NCI-H146 treated with DMSO at 0.1 percent for 48 hours (cell line): ENCODE measurements at regions not wholly inside any gene's neighbourhood (a gene's known extent, or its start where the extent isn't known, plus 50 kb on each side); places are given as distances from the start of the nearest gene placed in this dataset.
A peak's percentile ranks its signal among the peaks of the same experiment; 100 is the strongest.

ENCODE experiments used
- DNase-seq: peaks from one replicate; lab custom pipeline; 2025; ENCODE audit not compliant: unreplicated experiment; lab: John Stamatoyannopoulos, UW

DNA sequence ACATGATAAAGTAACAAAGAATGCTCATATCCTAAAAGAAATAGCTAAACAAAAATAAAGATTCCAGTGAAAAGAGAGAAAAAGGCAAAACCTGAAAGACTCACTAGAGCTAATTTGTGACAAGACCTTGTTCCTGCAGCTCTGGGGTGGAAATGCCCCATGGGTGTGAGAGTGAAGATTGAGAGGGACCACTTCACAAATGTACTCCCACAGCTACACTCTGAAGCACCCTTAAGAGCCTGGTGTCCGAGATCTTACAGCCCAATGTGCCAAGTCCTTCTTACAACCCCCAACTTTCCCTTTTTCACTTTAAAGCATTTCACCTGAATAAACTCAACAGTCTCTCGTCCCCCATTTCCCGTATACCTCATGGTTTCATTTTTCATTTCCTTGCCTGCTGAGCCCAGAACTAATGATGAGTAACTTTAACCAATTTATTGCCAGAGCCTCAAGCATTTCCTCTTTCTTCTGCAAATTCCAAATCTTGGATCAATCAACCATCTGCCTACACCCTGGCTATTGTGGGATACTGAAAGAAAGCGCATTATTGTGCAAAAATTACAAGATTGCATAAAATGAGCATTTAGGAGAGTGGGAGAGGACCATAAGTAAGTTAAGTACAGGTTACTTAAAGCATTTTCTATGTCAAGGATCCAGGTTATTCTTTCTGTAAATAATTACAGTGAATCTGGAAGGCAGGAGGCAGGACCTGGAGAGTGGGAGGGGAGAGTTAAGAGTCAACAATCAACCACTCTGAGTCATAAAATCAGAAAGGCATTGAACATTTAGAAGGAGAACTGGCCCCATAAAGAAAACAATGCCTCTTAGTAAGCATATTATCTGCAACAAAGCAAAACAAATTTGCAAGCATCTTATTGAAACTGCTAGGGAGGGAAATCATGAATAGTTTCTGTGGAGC is 804.4 kb upstream of the CELF4 start:
- no peak for DNase-seq

DNA sequence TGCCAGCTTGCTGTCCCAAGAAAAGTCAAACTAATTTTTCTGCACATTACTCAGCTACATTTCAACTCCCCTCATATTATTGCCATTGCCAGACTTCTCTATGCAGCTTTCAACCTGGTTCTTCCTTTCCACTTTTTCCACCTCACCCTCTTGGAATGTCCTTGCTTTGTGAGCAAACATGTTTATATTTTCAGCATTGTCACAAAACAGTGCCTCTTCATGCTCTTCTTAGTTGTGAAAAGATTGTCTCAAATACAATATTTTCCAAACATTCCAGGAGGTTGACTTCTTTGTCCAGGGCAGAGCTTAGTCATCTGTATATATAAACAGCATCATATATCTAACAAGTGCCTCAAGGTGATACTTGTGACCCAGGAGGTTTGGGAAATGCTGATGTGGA is 803.3 kb upstream of the CELF4 start:
- no peak for DNase-seq

DNA sequence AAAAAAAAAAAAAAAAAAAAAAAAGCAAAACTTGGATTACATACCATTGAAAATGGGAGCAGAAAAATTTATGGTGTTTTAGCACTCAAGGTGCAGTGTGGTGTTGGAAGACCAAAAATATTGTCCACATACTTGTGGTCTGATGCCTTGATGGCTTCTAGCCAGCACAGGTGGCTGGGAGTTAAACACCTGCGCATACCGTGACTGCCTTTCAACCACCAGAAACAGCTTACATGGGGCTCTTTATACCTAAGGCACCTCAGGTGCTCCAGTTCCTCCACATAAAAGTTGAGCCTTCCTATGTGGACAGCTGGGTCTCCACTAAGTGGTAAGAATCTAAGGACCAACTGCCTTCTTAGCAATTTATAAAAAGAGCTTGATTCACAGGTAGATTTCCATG is 802.6 kb upstream of the CELF4 start:
- DNase-seq: no peak

DNA sequence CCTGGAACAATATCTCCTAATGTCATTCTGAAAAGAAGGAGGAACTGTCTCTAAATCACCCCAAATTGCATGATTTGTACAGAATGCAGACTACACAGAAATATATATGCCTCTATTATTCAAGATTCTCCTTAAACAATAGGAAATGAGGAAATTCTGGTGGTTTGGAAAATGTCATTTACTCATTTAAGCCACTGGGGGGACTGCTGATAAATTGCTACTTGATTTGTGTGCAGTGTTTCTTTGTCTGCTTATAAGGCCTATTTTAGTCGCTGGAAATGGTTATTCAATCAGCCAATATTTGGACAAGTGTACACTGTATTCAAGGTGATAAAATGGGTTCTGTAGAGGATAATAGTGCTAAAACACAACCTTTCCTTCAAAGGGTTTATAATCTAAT is 801.9 kb upstream of the CELF4 start:
- DNase-seq: no peak

DNA sequence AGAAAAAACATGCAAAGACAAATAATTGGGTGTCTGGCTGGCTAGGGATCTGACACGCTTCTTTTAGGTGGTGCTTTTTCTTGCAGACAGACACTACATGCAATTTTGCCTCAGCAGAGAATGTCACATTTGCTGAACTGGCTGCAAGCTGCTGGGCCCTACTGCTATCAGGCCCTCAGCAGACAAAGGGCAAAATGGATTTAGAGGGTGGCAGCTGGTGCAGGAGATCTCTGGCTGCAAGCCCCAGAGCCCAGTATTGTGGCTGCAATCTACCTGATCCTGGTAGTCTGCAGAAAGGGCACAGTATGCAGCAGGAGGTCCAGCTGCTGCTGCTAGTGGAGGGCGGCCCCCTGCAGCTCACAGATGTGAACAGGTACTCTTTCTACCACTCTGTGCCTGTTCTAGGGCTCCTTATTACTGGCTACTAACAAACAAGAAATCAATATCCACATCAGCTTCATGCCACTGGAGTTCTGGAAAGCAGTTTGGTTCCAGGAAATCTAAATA is 796.7 kb upstream of the CELF4 start:
- DNase-seq: peak; percentile 48

DNA sequence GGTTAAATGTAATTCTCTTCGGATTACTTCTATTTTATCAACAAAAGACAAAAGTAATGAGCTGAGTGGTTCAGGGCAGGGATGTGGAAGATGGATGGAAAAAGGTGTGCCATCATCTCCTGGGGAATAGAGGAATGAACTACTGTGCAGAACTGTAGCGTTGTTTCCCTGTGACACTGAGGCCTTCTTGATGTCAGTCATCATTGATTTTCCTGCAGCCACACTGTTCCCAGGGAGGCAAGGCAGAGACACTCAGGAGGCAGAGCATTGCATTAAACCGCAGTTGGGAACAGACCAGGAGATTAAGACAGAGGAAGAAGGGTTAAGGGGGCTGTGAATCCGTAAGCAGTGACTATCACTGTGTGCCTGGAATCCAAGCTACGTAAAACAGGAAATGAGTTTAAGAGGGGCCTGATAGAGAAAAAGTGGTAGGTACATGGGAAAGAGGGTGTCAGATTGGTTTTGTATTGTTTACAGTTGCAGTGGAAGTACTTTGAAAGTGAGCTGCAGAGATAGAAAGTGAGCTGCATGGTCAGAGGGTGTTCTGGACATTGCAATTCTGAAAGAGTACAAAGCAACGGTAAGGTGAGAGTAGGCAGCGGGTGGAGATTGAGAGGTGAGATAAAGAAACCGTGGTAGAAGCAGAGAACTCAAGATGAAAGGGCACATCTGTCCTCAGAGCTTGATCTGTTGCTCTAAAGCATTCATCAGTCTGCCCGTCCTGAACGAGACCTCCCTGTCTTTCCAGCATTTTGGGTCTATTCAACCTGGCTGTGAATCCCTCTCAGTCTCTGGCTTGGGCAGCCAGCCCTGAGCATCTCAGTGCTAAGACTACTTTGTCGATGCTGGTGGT is 793.4 kb upstream of the CELF4 start:
- DNase-seq: no peak

DNA sequence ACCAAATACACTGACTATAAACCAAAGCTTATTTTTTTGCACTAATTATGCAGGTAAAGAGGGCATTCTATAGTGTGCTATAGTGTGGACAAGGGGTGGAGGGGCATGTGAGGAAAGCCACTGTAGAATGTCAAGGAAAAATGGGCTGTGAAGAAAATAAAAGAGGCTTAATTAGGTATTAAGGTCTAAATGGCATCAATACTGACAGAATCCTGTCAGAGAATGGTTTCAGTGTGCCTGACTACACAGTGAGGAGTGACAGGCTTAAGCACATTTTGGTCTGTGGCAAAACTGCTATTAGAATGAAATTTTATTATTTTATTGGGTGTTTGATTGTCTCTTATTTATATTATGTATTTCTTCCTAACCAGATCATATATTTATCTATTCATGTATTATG is 787.6 kb upstream of the CELF4 start:
- DNase-seq: no peak

DNA sequence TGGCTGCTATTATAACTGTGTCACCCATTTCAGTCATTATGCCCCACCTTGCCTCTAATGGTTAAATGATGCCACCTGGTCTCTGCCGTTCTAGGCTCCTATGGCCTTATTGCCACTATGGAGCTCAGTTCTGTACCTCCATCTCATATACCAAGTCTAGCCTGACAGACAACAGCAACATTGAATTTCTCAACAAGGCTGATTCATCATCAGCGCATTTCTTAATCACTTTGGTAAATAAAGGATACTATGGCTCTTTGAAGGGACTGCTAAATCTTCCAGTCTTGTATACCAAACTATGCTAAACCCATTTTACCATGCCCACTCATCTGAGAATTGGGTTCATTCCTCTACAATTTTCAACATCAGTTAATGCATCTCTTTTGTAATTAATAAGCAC is 784.5 kb upstream of the CELF4 start:
- no peak for DNase-seq

DNA sequence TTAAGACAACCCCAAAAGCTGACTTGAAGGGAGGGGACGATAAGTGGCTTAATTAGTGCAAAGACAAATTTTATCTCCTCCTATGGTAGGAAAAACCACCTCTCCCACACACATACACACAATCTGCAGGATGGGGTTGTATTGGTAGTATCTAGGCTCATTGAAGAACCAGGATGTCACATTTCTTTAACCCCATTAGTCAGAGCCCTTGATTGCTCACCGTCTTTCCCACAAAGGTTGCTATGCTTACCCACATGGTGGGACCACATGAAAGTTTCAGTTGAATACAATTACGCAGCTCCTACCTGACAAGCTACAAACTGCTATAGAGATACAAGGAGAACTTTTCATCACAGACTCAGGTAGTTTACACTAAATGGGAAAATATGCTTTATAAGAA is 765.0 kb upstream of the CELF4 start:
- no peak for DNase-seq

DNA sequence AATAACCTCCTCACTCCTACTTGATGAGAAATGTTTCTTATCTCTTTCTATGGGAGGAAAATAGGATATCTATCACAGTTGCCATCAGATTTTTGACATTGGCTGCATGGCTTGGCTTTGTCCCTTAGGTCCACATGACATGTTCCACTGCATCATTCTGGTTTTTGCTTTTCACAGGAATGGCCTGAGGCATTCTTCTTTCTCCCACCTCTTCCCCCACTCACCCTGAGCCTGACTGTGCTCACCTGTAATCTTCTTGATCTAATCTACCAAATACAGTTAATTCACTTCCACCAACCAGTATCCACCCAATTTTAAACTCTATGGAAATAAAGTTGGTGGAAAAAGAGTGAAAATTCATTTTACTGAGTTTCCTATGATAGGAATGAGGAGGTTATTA is 763.5 kb upstream of the CELF4 start:
- no peak for DNase-seq

DNA sequence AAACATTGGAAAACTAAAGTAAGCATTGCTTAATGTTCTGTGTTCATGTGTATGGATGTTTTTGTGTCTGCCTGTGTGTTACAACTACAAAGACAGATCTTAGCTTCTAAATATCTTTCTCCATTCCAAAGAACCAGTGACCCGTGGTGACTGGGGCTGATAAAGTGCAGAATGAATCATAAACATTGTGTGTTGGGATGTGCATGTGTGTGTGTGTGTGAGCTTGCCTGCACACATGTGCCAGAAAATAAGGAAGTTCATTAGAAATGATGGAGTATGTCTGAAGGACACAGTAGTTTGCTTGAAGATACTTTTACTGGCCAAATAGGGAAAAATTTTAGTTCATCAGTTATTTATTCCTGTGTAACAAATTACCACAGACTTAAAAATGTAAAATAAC is 756.6 kb upstream of the CELF4 start:
- no peak for DNase-seq

DNA sequence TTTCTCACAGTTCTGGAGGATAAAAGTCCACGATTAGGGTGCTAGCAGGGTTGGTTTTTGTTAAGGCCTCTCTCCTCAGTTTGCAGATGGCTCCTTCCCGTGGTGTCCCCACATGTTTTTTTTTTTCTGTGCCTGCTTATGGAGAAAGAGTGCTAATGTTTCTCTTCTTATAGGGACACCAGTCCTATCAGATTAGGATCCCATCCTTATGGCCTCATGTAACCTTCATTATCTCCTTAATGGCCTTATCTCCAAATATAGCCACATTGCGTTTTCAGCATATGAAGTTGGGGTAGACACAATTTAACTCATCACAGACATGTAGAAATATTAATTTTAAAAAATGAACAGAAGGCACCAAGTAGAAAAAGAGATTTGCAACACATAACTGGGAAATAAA is 755.7 kb upstream of the CELF4 start:
- DNase-seq: no peak

DNA sequence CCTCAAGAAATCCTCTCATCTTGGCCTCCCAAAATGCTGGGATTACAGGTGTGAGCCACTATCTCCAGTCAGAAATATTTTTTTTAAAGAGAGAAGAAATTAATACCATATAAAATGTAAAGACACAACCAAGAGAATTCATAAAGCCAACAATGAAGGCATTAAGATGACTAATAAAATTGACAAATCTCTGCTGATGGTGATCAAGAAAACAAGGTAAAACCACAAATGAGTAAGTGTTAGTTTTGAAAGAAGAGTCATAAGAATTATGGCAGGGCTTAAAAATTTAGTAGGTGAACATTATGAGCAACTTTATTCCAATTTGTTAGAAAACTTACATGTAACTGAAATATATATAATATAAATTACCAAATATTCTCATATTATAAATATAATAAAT is 752.8 kb upstream of the CELF4 start:
- no peak for DNase-seq

DNA sequence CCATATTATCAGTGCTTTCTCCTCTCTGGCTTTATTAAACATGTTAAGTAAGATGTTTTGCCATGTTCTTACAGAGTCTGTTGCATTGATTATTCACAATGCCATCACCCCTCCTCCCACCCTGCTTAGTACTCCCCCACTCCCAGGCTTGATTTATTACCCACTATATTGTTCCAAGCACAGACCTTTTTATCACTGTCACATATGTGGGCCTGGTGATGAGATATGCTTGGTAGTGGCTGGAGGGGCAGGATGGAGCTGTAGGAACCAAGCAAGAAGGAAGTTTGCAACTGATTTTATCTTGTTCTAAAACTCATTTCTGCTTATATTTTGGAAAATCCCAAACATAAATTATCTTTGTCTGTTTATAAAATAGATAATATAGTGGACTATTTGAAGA is 748.2 kb upstream of the CELF4 start:
- no peak for DNase-seq

DNA sequence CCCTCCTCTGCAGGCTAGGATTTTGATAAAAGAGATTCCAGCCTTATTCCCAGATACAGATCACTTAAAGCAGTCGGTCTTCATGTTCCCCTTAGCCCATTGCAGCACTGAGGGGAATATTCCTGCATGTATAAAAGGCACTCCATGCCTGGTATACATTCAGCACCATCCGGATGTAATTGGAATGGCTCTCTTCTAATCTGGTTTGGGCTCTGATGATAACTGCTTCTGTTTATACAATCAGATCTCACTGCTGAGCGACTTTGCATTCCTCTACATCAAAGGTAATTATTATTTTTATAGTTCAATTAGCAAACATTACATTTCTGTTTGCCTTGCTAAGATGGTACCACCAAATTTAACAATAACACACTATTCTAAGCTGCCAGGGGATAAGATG is 746.9 kb upstream of the CELF4 start:
- DNase-seq: no peak

DNA sequence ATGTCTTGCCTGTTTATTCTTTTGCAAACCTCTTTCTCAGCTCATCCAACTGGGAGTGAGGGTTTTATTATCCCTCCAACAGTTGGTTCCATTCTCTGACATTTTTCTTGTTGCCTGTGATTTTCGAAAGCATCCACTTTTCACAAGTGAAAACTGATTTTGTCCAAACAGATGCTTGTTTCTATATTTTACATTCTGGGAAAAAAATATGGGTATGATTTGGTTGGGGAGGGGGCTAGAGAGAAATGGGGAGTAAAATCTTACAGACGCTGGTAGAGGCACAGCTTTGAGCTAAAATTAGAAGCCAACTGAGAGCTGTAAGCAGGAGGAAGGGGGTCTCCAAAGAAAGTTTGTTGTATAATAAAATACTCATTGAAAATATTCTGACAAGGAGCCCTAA is 745.3 kb upstream of the CELF4 start:
- DNase-seq: no peak

DNA sequence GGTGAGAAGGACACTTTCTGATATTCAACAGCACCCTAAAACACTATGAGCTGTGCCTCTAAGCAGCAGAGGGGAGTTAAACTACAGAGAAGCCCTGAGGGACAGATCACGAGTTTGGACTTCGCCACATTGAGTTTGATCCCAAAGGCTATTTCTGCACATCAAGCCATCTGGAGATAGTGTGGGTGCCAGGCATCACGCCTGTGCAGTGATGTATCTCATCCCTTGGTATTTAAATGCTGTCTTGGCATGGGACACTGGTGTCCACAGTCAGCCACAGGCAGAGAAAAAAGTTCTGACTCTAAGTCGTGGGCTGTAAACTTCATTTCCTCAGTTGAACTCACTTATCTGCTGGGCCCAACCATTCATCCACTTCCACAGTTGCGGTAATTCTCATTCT is 742.3 kb upstream of the CELF4 start:
- DNase-seq: no peak

DNA sequence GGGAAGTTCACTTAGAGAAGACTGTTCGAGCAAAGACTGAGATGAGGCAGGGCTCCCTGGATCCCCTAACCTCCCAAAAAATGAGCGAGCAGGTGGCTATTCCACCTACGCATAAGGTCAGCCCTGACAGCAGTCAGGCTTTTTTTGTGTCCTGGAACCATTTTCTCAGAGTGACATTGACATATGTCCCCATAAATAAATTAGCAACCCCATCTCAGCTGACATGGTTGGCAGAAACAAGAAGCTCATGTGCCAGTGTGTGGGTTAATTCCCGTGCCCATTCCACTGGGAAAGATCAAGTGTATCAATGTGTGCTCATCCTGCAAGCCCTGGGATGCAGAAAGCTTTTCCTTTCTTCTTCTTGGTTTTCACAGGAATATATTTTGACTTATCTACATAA is 740.4 kb upstream of the CELF4 start:
- DNase-seq: no peak

DNA sequence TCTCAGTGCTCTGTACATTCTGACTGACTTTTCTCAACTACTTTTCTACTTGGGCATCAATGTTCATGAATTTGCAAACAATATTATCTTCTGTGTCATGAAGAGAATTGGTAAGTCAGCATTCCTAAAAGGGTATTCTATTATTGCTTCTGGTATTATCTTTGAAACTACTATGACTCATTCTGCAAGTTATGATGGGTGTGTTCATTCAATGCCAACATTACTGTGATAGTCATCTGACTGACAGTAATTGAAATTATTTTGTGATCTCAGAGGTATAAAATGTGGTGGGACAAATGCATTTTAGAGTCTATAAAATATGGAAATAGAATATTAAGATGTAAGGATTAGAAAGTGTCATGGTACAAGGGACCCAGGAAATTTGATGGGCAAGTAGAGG is 736.0 kb upstream of the CELF4 start:
- no peak for DNase-seq

DNA sequence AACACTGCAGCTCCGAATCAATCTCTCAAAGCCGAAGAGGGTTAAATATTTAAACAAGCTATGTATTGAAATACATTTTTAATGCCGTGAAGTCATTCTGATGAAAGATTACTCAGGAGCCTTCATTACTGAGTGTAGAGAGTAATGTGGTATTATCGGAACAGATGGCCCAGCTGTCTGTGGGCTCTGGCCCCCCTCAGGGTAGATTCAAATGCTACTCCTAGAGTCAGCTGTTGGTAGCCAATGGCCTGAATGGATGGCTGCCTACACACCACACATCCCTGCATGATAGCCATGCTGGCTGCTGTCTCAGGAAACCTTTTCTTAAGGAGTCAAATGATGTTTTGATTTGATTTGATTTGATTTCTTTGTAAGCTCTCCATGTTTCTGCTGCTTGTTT is 732.3 kb upstream of the CELF4 start:
- DNase-seq: no peak

DNA sequence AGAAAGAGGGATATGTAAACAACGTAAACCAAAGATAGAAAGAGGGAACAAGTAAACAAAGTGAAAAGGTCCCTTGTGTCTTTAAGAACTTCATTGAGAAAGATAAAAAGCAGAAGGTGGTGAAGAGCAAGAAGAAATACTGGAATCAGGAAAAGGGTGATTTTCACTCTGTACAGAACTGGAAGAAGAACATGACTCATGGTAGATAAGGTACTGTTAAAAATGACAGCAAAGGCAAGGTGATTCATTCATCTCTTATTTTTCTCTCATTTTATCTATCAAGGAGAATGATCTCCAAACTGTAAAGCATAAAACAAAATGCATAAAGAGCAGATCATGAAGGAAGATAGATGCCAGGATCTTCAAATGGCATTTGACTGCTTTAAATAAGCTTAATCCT is 724.6 kb upstream of the CELF4 start:
- no peak for DNase-seq

DNA sequence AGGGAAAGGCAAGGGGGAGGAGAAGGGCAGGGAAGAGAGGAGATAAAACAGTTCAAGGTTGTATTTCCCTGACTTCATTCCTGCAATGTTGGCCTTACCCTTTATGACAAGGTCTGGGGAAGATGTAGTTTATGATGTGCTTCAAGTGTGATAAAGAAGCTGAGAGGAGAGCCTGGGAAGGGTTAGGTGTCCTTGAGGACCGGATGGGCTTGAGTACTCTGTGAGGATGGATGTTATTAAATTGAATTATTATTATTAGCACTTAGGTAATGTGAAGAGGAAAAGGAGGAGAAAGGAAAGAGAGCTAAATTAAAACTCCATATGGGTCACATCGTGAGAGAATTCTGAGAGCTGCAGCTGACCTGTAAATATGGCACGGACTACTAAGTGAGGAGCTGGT is 719.4 kb upstream of the CELF4 start:
- no peak for DNase-seq
